GM12878 (cell line): ENCODE measurements at regions not wholly inside any gene's neighbourhood (a gene's known extent, or its start where the extent isn't known, plus 50 kb on each side); places are given as distances from the start of the nearest gene placed in this dataset.

Experiments
- BMI1 ChIP-seq: fragments of 450-650 bp; IDR thresholded peaks from 2 replicates; pipeline ENCODE4 v1.6.1; 2016; ENCODE audit warnings: mild to moderate bottlenecking, moderate library complexity, borderline replicate concordance
- CHD1 ChIP-seq: IDR thresholded peaks from 2 replicates; pipeline ENCODE4 v1.6.1; 2012; ENCODE audit warnings: low read depth, low read length, improper control_type of control experiment
- EGR1 ChIP-seq, 2 experiments: IDR thresholded peaks; 1 replicate in 1 of 2; 2 replicates in 1 of 2; pipeline ENCODE4 v1.6.1; 2011 to 2012; ENCODE audit warnings: low read depth in 2 of 2, low read length in 2 of 2, borderline replicate concordance in 1 of 2, mild to moderate bottlenecking in 1 of 2, moderate library complexity in 1 of 2
- FOXM1 ChIP-seq: IDR thresholded peaks from 2 replicates; pipeline ENCODE4 v1.6.1; 2012; ENCODE audit warnings: low read depth, mild to moderate bottlenecking, inconsistent platforms, low read length, moderate library complexity
- GATAD2B ChIP-seq: fragments of 450-650 bp; conservative IDR thresholded peaks from 2 replicates; pipeline ENCODE4 v1.6.1; 2017; ENCODE audit warnings: low read depth, mild to moderate bottlenecking, moderate library complexity
- IKZF1 ChIP-seq: fragments of 450-650 bp; conservative IDR thresholded peaks from 2 replicates; pipeline ENCODE4 v1.6.1; 2017; ENCODE audit warnings: antibody characterized with exemption, mild to moderate bottlenecking
- IKZF2 ChIP-seq, 2 experiments: fragments of 450-650 bp; IDR thresholded peaks; 2 replicates each; pipeline ENCODE4 v1.6.1; 2017; ENCODE audit warnings: mild to moderate bottlenecking in 2 of 2, moderate library complexity in 2 of 2
- JUNB ChIP-seq: IDR thresholded peaks from 2 replicates; pipeline ENCODE4 v1.6.1; 2016; ENCODE audit warnings: antibody characterized with exemption, mild to moderate bottlenecking
- LARP7 ChIP-seq: fragments of 450-650 bp; IDR thresholded peaks from 2 replicates; pipeline ENCODE4 v1.6.1; 2017; ENCODE audit warnings: mild to moderate bottlenecking
- NFIC ChIP-seq: IDR thresholded peaks from 2 replicates; pipeline ENCODE4 v1.6.1; 2012; ENCODE audit warnings: low read depth, mild to moderate bottlenecking, inconsistent platforms, low read length, moderate library complexity
- NR2F1 ChIP-seq: fragments of 450-650 bp; conservative IDR thresholded peaks from 2 replicates; pipeline ENCODE4 v1.6.1; 2017; ENCODE audit warnings: mild to moderate bottlenecking
- PML ChIP-seq: IDR thresholded peaks from 2 replicates; pipeline ENCODE4 v1.6.1; 2012; ENCODE audit warnings: low read length, inconsistent platforms
- POLR2A ChIP-seq: IDR thresholded peaks from 2 replicates; pipeline ENCODE4 v1.6.1; 2011; ENCODE audit warnings: low read depth, mild to moderate bottlenecking, low read length
- POU2F2 ChIP-seq: IDR thresholded peaks from 3 replicates; pipeline ENCODE4 v1.6.1; 2011; ENCODE audit warnings: low read depth, mild to moderate bottlenecking, low read length, borderline replicate concordance
- RUNX3 ChIP-seq: IDR thresholded peaks from 2 replicates; pipeline ENCODE4 v1.6.1; 2012; ENCODE audit warnings: low read length, inconsistent platforms
- SIN3A ChIP-seq: IDR thresholded peaks from 2 replicates; pipeline ENCODE4 v1.6.1; 2012; ENCODE audit warnings: low read depth, low read length, improper control_type of control experiment
- SMAD1 ChIP-seq: fragments of 450-650 bp; IDR thresholded peaks from 2 replicates; pipeline ENCODE4 v1.6.1; 2018; ENCODE audit warnings: mild to moderate bottlenecking, low read depth; ENCODE audit not compliant: partially characterized antibody
- ZBED1 ChIP-seq: IDR thresholded peaks from 2 replicates; pipeline ENCODE4 v1.6.1; 2016; ENCODE audit warnings: borderline replicate concordance
- ZNF207 ChIP-seq: fragments of 450-650 bp; IDR thresholded peaks from 2 replicates; pipeline ENCODE4 v1.6.1; 2014; ENCODE audit warnings: antibody characterized with exemption, mild to moderate bottlenecking, borderline replicate concordance
- TF ChIP-seq, protein P1 (sequence below): IDR thresholded peaks from 2 replicates; pipeline ENCODE4 v1.6.1; 2012; ENCODE audit warnings: low read length, inconsistent platforms
- TF ChIP-seq, protein P2 (sequence below): fragments of 450-650 bp; IDR thresholded peaks from 2 replicates; pipeline ENCODE4 v1.6.1; 2017; ENCODE audit warnings: antibody characterized with exemption, mild to moderate bottlenecking, moderate library complexity
- TF ChIP-seq, protein P3 (sequence below): IDR thresholded peaks from 2 replicates; pipeline ENCODE4 v1.6.1; 2012; ENCODE audit warnings: low read depth, low read length, improper control_type of control experiment
- TF ChIP-seq, protein P4 (sequence below): fragments of 450-650 bp; IDR thresholded peaks from 2 replicates; pipeline ENCODE4 v1.6.1; 2016; ENCODE audit warnings: mild to moderate bottlenecking

DNA sequence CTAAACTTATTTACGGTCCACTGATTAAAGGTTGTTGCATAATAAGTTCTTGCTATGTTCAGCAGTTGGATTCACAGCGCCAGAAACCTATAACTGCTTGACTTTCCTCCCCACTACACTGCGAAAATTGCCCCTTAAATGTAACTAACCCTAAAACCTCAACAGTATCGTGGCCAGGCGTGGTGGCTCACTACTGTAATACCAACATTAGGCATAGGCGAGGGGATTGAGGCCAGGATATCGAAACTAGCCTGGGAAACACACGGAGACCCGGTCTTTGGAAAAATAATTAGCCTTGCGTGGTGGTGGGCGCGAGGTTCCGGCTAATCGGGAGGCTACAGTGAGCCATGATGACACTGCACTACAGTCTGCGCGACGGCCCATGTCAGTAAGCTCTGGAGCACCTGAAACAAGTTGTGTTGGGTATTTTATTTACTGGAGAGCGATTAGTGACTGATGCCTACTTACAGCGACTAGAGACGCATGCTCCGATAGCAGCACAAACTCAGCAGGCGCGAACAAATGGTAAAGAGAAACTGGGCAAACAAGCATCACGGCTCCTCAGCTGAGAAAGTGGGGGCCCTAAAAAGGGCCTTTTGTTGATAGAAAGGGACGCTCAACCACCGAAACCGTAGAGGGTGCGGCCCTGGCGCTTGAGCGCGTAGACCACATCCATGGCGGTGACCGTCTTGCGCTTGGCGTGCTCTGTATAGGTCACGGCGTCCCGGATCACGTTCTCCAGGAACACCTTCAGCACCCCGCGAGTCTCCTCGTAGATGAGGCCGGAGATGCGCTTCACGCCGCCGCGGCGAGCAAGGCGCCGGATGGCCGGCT, 81.4 kb downstream of the OR2B2 start (continued):
- TF ChIP-seq, protein P1, sequence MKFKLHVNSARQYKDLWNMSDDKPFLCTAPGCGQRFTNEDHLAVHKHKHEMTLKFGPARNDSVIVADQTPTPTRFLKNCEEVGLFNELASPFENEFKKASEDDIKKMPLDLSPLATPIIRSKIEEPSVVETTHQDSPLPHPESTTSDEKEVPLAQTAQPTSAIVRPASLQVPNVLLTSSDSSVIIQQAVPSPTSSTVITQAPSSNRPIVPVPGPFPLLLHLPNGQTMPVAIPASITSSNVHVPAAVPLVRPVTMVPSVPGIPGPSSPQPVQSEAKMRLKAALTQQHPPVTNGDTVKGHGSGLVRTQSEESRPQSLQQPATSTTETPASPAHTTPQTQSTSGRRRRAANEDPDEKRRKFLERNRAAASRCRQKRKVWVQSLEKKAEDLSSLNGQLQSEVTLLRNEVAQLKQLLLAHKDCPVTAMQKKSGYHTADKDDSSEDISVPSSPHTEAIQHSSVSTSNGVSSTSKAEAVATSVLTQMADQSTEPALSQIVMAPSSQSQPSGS = 0 out of 2 replicates have a peak, but pooled peaks have one; percentile 0
- TF ChIP-seq ZNF207 (peak; percentile 76; the same call in 1 of the 2 replicates), FOXM1 (0 out of 2 replicates have a peak, but pooled peaks have one; percentile 9), JUNB (0 out of 2 replicates have a peak, but pooled peaks have one; percentile 12), ZBED1 (peak; percentile 93), RUNX3 (peak; percentile 45), LARP7 (peak; percentile 80), CHD1 (0 out of 2 replicates have a peak, but pooled peaks have one; percentile 72), SMAD1 (peak; percentile 97), GATAD2B (peak; percentile 44), SIN3A (0 out of 2 replicates have a peak, but pooled peaks have one; percentile 50), NR2F1 (0 out of 2 replicates have a peak, but pooled peaks have one; percentile 13), IKZF1 (peak; percentile 50), NFIC (peak; percentile 19; the same call in 1 of the 2 replicates), PML (peak; percentile 94), POLR2A (peak; percentile 88), POU2F2 (peak; percentile 51; the same call in 2 of the 3 replicates), BMI1 (0 out of 2 replicates have a peak, but pooled peaks have one; percentile 53), EGR1 (IDR thresholded peaks at IDR 0.05; ENCODE audit: borderline replicate concordance in 1 of 2, low read depth in 2 of 2, low read length in 2 of 2) (peak in 1 of 2 experiments; percentile 34; a peak in 1 of 3 replicates), IKZF2 (IDR thresholded peaks at IDR 0.05) (peak in 1 of 2 experiments; percentile 46; a peak in 3 of 4 replicates)
- TF ChIP-seq, protein P2, sequence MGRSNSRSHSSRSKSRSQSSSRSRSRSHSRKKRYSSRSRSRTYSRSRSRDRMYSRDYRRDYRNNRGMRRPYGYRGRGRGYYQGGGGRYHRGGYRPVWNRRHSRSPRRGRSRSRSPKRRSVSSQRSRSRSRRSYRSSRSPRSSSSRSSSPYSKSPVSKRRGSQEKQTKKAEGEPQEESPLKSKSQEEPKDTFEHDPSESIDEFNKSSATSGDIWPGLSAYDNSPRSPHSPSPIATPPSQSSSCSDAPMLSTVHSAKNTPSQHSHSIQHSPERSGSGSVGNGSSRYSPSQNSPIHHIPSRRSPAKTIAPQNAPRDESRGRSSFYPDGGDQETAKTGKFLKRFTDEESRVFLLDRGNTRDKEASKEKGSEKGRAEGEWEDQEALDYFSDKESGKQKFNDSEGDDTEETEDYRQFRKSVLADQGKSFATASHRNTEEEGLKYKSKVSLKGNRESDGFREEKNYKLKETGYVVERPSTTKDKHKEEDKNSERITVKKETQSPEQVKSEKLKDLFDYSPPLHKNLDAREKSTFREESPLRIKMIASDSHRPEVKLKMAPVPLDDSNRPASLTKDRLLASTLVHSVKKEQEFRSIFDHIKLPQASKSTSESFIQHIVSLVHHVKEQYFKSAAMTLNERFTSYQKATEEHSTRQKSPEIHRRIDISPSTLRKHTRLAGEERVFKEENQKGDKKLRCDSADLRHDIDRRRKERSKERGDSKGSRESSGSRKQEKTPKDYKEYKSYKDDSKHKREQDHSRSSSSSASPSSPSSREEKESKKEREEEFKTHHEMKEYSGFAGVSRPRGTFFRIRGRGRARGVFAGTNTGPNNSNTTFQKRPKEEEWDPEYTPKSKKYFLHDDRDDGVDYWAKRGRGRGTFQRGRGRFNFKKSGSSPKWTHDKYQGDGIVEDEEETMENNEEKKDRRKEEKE = 0 out of 2 replicates have a peak, but pooled peaks have one; percentile 58
- TF ChIP-seq, protein P3, sequence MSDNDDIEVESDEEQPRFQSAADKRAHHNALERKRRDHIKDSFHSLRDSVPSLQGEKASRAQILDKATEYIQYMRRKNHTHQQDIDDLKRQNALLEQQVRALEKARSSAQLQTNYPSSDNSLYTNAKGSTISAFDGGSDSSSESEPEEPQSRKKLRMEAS = peak; percentile 48; the same call in 1 of the 2 replicates
- TF ChIP-seq, protein P4, sequence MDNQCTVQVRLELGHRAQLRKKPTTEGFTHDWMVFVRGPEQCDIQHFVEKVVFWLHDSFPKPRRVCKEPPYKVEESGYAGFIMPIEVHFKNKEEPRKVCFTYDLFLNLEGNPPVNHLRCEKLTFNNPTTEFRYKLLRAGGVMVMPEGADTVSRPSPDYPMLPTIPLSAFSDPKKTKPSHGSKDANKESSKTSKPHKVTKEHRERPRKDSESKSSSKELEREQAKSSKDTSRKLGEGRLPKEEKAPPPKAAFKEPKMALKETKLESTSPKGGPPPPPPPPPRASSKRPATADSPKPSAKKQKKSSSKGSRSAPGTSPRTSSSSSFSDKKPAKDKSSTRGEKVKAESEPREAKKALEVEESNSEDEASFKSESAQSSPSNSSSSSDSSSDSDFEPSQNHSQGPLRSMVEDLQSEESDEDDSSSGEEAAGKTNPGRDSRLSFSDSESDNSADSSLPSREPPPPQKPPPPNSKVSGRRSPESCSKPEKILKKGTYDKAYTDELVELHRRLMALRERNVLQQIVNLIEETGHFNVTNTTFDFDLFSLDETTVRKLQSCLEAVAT = peak; percentile 98
